Ovary (tissue), 7 donors: ENCODE measurements at regions not wholly inside any gene's neighbourhood (a gene's known extent, or its start where the extent isn't known, plus 50 kb on each side); places are given as distances from the start of the nearest gene placed in this dataset.
"Not testable (repeated sequence)": the region's sequence is repeated elsewhere in the genome, so short reads cannot be mapped to it uniquely, and the experiment has no call there.

ENCODE experiments used
- DNase-seq, 5 donors: peaks; one replicate each; pipeline ENCODE4 v3.0.0-alpha.2; 2019 to 2020
- H3K27ac ChIP-seq, 2 donors: fragments of 200-600 bp; one replicate each; pipeline versions ENCODE4 v1.5.1 to v1.8.0; 2019 to 2022
- H3K27me3 ChIP-seq: fragments of 200-600 bp; one replicate; pipeline ENCODE4 v1.8.0; 2022
- H3K36me3 ChIP-seq: fragments of 200-600 bp; sonication (generic); one replicate; pipeline ENCODE4 v1.5.1; 2019
- H3K4me1 ChIP-seq: one replicate; pipeline ENCODE4 v1.8.1; 2013; ENCODE audit warnings: mild to moderate bottlenecking, moderate library complexity; ENCODE audit not compliant: insufficient read depth
- H3K4me3 ChIP-seq: fragments of 200-600 bp; sonication (generic); one replicate; pipeline ENCODE4 v1.5.1; 2017
- H3K9me3 ChIP-seq, 2 donors: fragments of 200-600 bp in 1 of 2; sonication (generic) in 1 of 2; one replicate each; pipeline versions ENCODE4 v1.5.1 to v1.8.1; 2013 to 2019; ENCODE audit warnings: mild to moderate bottlenecking in 1 of 2, moderate library complexity in 1 of 2
- CTCF ChIP-seq, 3 donors: fragments of 450-650 bp in 2 of 3; fragments of 200-600 bp in 1 of 3; IDR thresholded peaks; one replicate each; pipeline versions ENCODE4 v1.5.1 to v1.8.0; 2016 to 2022; ENCODE audit warnings: antibody characterized with exemption in 3 of 3, mild to moderate bottlenecking in 1 of 3
- EP300 ChIP-seq: sonication (generic); formaldehyde crosslinking; IDR thresholded peaks from one replicate; pipeline ENCODE4 v1.6.1; 2017; ENCODE audit warnings: antibody characterized with exemption
- POLR2A ChIP-seq: fragments of 450-650 bp; IDR thresholded peaks from one replicate; pipeline ENCODE4 v1.6.1; 2017; ENCODE audit warnings: antibody characterized with exemption, mild to moderate bottlenecking, moderate library complexity
- WGBS, 3 donors: extraction: QIAGEN DNeasy Blood & Tissue Kit in 1 of 3; methylation state at CpG; one replicate each; pipeline versions ENCODE4 v1.1.5 to v1.1.7; 2013 to 2017; 5-methylcytosine and 5-hydroxymethylcytosine counted together
- intact Hi-C, 4 donors: fragments of 100-400 bp; cut with DNase I; formaldehyde crosslinking; loops; one replicate each; pipeline versions ENCODE4 v1.11.0 to v1.15.1; 2022 to 2023
- donor health status: DM: no; HTN: no; CAD: no; lungs with moderate emphysema.
- donor health status: DM: no; HTN: no; CAD: no.
- donor health status: Bipolar disorder and iron deficiency.
- donor health status: DM: no; HTN: no; CAD: no.
- donor health status: DM: yes; HTN: yes; CAD: no.

- Histone ChIP-seq H3K4me3 (no peak overlapping the region), H3K36me3 (no peaks in the 10 kb centered on the region), H3K27me3 (no peaks in the 10 kb centered on the region), H3K9me3 (no peaks in the 10 kb centered on the region), H3K27ac (no peak overlapping the region), H3K4me1 (no peaks in the 10 kb centered on the region)
- intact Hi-C loops: no loop called here
- DNase-seq: no peak
- WGBS, 3 donors: 76 to 89% (median 82%) methylated on average over 6 of the region's 6 CpGs
- TF ChIP-seq POLR2A (no peak), EP300 (no peak), CTCF (IDR thresholded peaks at IDR 0.05) (no peak)
Observed at GRCh38 chr4:13728761-13729160, 101.2 kb upstream of the BOD1L1 start.

GRCh38 chr4:13731019-13731418, 103.5 kb upstream of the BOD1L1 start:
- TF ChIP-seq POLR2A (no peak), EP300 (no peak)
- H3K9me3 ChIP-seq: no peaks in the 10 kb centered on the region
- no peak overlapping the region for H3K4me3 ChIP-seq
- no peaks in the 10 kb centered on the region for H3K4me1 ChIP-seq
- no peaks in the 10 kb centered on the region for H3K36me3 ChIP-seq
- whole genome bisulfite sequencing, 3 donors: 93 to 100% (median 97%) methylated on average over 1 of the region's 1 CpG
- H3K27ac ChIP-seq: no peak overlapping the region
- H3K27me3 ChIP-seq: no peaks in the 10 kb centered on the region
- intact Hi-C loops: no loop called here
- no peak for DNase-seq

- Histone ChIP-seq H3K36me3 (no peaks in the 10 kb centered on the region), H3K4me1 (no peaks in the 10 kb centered on the region), H3K27me3 (no peaks in the 10 kb centered on the region), H3K9me3 (peaks cover 0 to 2% of the 10 kb centered on the region in 2 donors), H3K4me3 (no peak overlapping the region), H3K27ac (no peak overlapping the region)
- DNase-seq: no peak
- WGBS, 3 donors: 23 to 37% (median 36%) methylated on average over 1 of the region's 1 CpG
- TF ChIP-seq CTCF (IDR thresholded peaks at IDR 0.05): no peak
- intact Hi-C loops: no loop called here
Observed at GRCh38 chr4:13733817-13734216, 106.3 kb upstream of the BOD1L1 start.

GRCh38 chr4:13750594-13750993, 123.1 kb upstream of the BOD1L1 start:
- intact Hi-C loops: no loop called here
- Histone ChIP-seq H3K4me3 (no peak overlapping the region), H3K27me3 (no peaks in the 10 kb centered on the region), H3K9me3 (no peaks in the 10 kb centered on the region), H3K4me1 (no peaks in the 10 kb centered on the region), H3K27ac (no peak overlapping the region), H3K36me3 (no peaks in the 10 kb centered on the region)
- DNase-seq: no peak
- WGBS, 3 donors: 76 to 88% (median 84%) methylated on average over 2 of the region's 2 CpGs
- no peak for TF ChIP-seq POLR2A
- no peak for TF ChIP-seq CTCF (IDR thresholded peaks at IDR 0.05)
- no peak for TF ChIP-seq EP300

GRCh38 chr4:13761581-13761980, 134.1 kb upstream of the BOD1L1 start:
- H3K9me3 ChIP-seq, H3K27me3 ChIP-seq, intact Hi-C loops, H3K4me3 ChIP-seq, DNase-seq, H3K36me3 ChIP-seq, H3K4me1 ChIP-seq, H3K27ac ChIP-seq: not testable (repeated sequence)
- WGBS, 3 donors: 89 to 95% (median 91%) methylated on average over 23 to 25 of the region's 25 CpGs

GRCh38 chr4:13762130-13762529, 134.6 kb upstream of the BOD1L1 start:
- intact Hi-C loops: no loop called here
- no peaks in the 10 kb centered on the region for H3K4me1 ChIP-seq
- no peaks in the 10 kb centered on the region for H3K36me3 ChIP-seq
- peaks cover 0 to 3% of the 10 kb centered on the region in 2 donors for H3K9me3 ChIP-seq
- WGBS, 3 donors: 67 to 72% (median 70%) methylated on average over 2 of the region's 2 CpGs
- TF ChIP-seq CTCF (IDR thresholded peaks at IDR 0.05) (no peak), EP300 (no peak), POLR2A (no peak)
- no peaks in the 10 kb centered on the region for H3K27me3 ChIP-seq
- no peak for DNase-seq
- no peak overlapping the region for H3K27ac ChIP-seq
- H3K4me3 ChIP-seq: no peak overlapping the region
